ENCODE measurements at regions not wholly inside any gene's neighbourhood (a gene's known extent, or its start where the extent isn't known, plus 50 kb on each side); places are given as distances from the start of the nearest gene placed in this dataset.

DNA sequence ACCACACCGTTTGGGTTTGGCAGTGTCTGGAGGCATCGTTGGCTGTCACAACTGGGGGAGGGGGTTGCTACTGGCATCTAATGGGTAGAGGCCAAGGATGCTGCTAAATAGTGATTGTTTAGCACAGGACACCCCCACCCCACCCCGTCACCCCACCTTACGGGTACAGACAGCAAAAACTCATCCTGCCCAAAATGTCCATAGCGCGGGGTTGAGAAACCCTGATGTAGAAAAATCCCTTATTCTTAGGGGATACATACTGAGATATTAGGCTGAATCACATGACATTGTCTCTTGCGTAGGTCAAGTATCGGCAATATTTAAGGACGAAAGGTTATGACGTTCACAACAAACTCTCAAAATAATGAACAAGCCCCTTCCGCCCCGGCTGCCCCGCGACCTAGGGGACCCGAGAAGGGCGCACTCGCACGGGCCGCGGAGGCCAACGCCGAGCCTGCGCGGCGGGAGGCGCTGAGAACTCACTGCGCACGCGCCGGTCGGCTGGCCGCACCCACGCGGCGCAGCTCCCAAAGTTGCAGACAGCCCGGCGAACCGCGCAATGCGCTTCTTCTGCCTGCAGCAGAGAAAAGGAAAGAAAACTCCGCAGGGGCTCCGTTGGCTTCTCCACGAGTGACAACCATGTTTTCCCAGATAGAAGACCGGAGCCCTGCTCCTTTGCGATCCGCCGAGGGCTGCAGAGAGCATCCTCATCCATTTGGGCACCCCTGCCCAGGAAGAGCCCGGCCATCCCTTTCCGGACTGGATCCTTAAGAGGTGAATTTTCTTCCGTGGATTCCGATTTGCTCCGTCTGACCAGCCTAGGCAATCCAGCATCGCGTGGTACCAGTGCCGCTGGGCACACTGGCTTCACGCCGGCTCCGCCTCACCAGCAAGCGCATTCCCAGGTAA is 136.8 kb upstream of the CCDC54 start:
- Histone ChIP-seq H3K36me3 (ENCODE audit: control insufficient read depth, insufficient read depth, low read length) (no peaks in the 10 kb centered on the region), H3K27me3 (ENCODE audit: control insufficient read depth, insufficient read depth, low read length) (peaks cover 15% of the 10 kb centered on the region), H3K4me1 (ENCODE audit: control insufficient read depth, insufficient read depth, low read length) (no peaks in the 10 kb centered on the region), H3K4me3 (ENCODE audit: low read depth, low read length) (peak overlapping the region; percentile 86), H3K9me3 (ENCODE audit: control insufficient read depth, insufficient read depth, low read length) (no peaks in the 10 kb centered on the region), H3K9ac (ENCODE audit: low read depth, low read length) (peak overlapping the region; percentile 28)

DNA sequence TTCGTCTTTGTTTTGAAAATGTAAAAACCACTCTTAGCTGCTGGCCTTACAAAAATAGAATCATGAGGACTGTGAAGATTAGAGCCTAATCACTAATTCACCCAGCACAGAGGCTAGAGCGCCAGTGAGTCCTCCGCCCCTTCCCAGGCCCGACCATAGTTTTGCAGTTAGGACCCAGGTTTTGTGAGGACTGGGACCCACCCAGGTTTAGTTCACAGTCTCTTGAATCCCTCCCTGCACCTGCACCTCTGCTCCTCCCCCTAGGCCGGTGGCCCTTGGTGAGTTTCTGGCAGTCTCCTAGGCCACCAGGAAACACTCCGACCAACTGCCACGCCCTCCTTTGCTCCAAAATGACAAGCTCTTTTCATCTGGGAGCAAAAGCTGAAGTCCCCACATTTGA is 136.0 kb upstream of the CCDC54 start:
- Histone ChIP-seq H3K36me3 (ENCODE audit: control insufficient read depth, insufficient read depth, low read length) (no peaks in the 10 kb centered on the region), H3K27me3 (ENCODE audit: control insufficient read depth, insufficient read depth, low read length) (peaks cover 15% of the 10 kb centered on the region), H3K9me3 (ENCODE audit: control insufficient read depth, insufficient read depth, low read length) (no peaks in the 10 kb centered on the region), H3K9ac (ENCODE audit: low read depth, low read length) (peak overlapping the region; percentile 28), H3K4me3 (ENCODE audit: low read depth, low read length) (peak overlapping the region; percentile 86), H3K4me1 (ENCODE audit: control insufficient read depth, insufficient read depth, low read length) (no peaks in the 10 kb centered on the region)

DNA sequence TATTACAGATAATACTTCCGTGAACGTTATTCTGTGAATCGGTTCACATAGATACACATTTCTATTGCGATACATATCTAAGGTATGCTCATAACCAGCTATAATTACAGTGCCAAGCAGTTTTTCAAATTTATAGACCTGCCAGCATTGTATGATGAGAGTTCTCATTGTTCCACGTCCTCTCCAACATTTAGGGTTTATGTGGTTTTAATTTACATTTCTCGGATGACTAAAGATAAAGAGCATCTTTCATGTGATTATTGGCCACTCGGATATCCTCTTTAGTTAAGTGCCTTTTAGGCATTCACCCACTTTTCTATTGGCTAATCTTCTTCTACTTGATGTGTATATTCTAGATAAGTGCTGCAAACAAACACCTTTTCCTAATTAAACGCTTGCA is 134.7 kb upstream of the CCDC54 start:
- Histone ChIP-seq H3K4me3 (ENCODE audit: low read depth, low read length) (no peak overlapping the region), H3K9me3 (ENCODE audit: control insufficient read depth, insufficient read depth, low read length) (no peaks in the 10 kb centered on the region), H3K4me1 (ENCODE audit: control insufficient read depth, insufficient read depth, low read length) (no peaks in the 10 kb centered on the region), H3K36me3 (ENCODE audit: control insufficient read depth, insufficient read depth, low read length) (no peaks in the 10 kb centered on the region), H3K9ac (ENCODE audit: low read depth, low read length) (no peak overlapping the region), H3K27me3 (ENCODE audit: control insufficient read depth, insufficient read depth, low read length) (peaks cover 15% of the 10 kb centered on the region)

DNA sequence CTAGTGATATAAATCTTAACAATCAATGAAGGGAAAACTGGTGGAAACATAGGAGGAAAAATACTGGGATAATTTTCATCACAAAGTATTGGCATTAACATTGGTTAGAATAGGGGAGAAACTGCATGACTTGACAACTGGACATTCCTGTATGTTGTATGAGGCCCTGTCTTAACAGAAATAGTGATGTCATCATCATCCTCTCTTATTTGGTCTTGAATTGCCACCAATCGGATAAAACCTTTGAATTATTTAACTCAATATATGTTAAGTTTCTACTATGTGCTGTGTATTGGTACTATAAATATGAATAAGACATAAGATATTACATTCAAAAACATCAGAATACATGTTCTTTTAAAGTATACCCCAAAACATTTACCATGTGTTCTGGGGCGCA is 130.1 kb upstream of the CCDC54 start:
- Histone ChIP-seq H3K9ac (ENCODE audit: low read depth, low read length) (no peak overlapping the region), H3K27me3 (ENCODE audit: control insufficient read depth, insufficient read depth, low read length) (no peaks in the 10 kb centered on the region), H3K4me1 (ENCODE audit: control insufficient read depth, insufficient read depth, low read length) (no peaks in the 10 kb centered on the region), H3K4me3 (ENCODE audit: low read depth, low read length) (no peak overlapping the region), H3K36me3 (ENCODE audit: control insufficient read depth, insufficient read depth, low read length) (no peaks in the 10 kb centered on the region), H3K9me3 (ENCODE audit: control insufficient read depth, insufficient read depth, low read length) (no peaks in the 10 kb centered on the region)

DNA sequence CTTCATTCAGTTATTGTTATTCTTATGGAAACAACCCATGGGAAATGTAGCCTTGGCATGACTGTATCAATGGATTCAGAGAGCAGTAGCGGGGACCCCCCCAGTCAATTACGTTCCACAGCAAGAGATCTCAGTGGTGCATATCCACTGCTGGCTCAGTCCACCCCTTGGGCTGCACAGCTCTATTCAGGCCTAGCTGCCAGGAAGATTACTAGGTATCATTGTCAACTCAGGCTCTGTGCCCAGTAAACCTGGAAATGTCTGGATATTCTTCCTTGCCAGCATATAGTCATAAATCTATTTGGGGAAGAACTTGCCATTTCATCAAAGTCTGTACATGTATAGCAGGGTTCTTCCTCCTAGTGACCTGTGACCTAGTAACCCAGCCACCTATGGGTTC is 128.1 kb upstream of the CCDC54 start:
- Histone ChIP-seq H3K9me3 (ENCODE audit: control insufficient read depth, insufficient read depth, low read length) (no peaks in the 10 kb centered on the region), H3K4me3 (ENCODE audit: low read depth, low read length) (no peak overlapping the region), H3K27me3 (ENCODE audit: control insufficient read depth, insufficient read depth, low read length) (no peaks in the 10 kb centered on the region), H3K4me1 (ENCODE audit: control insufficient read depth, insufficient read depth, low read length) (no peaks in the 10 kb centered on the region), H3K9ac (ENCODE audit: low read depth, low read length) (no peak overlapping the region), H3K36me3 (ENCODE audit: control insufficient read depth, insufficient read depth, low read length) (no peaks in the 10 kb centered on the region)

DNA sequence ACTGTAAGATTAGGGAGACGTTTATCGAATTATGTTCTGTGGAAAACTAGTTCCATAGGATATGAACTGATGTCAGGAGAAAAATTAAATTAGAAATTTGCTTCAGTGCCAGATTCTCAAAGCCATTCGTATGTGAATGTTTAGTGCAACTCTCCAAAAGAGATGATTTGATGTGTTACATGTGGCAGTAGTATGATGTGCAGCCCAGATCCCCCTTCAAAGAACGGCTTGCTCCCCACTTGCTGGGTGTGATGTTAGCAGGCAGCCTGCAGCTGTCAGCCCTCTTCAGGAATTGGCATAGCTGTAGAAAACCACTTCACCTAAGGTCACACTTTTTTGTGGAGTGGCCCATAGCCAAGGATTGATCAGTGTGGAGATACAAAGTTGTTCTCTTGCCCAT is 127.0 kb upstream of the CCDC54 start:
- Histone ChIP-seq H3K4me3 (ENCODE audit: low read depth, low read length) (no peak overlapping the region), H3K9me3 (ENCODE audit: control insufficient read depth, insufficient read depth, low read length) (no peaks in the 10 kb centered on the region), H3K9ac (ENCODE audit: low read depth, low read length) (no peak overlapping the region), H3K27me3 (ENCODE audit: control insufficient read depth, insufficient read depth, low read length) (no peaks in the 10 kb centered on the region), H3K4me1 (ENCODE audit: control insufficient read depth, insufficient read depth, low read length) (no peaks in the 10 kb centered on the region), H3K36me3 (ENCODE audit: control insufficient read depth, insufficient read depth, low read length) (no peaks in the 10 kb centered on the region)

DNA sequence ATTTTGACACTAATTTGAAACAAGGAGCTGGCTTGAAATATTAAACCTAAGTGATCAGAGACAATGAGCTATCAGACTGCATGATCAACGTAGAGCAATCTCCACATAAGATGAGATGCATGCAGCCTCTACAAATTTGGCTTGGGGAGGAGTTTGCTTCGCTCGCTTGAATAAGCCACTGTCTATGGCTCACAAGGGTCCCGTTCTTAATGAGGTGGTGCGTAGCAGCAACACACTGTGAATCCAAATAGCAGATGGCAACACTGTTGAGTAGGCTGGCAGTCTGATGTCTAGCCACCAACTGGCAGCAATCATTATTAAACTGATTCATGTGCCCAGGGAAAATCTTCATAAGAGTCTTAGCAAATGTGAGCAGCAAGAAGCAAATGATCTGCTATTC is 125.4 kb upstream of the CCDC54 start:
- no peak overlapping the region for H3K4me3 ChIP-seq (ENCODE audit: low read depth, low read length)
- H3K4me1 ChIP-seq (ENCODE audit: control insufficient read depth, insufficient read depth, low read length), result no peaks in the 10 kb centered on the region
- H3K27me3 ChIP-seq (ENCODE audit: control insufficient read depth, insufficient read depth, low read length), result no peaks in the 10 kb centered on the region
- H3K9me3 ChIP-seq (ENCODE audit: control insufficient read depth, insufficient read depth, low read length), result no peaks in the 10 kb centered on the region
- H3K9ac ChIP-seq (ENCODE audit: low read depth, low read length), result no peak overlapping the region
- no peaks in the 10 kb centered on the region for H3K36me3 ChIP-seq (ENCODE audit: control insufficient read depth, insufficient read depth, low read length)

DNA sequence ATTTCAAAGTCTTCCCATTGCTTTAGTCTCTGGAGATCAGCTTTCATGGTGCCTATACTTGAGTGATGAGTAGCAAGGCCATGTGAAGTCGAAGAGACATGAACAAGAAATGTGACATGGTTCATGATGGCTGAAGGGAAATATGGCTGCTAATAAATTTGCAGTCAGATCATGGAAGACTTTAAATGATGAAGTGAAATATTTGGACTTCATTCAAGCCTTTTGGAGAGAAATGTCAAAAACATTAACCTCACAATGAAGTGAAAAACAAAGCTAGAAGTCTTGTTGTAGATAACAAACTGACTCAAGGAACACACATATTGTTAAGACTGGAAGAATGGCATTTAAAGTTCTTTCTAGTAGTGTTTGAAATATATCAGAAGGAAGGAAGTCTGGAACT is 120.3 kb upstream of the CCDC54 start:
- H3K4me3 ChIP-seq (ENCODE audit: low read depth, low read length), result no peak overlapping the region
- H3K9ac ChIP-seq (ENCODE audit: low read depth, low read length), result no peak overlapping the region
- no peaks in the 10 kb centered on the region for H3K27me3 ChIP-seq (ENCODE audit: control insufficient read depth, insufficient read depth, low read length)
- no peaks in the 10 kb centered on the region for H3K36me3 ChIP-seq (ENCODE audit: control insufficient read depth, insufficient read depth, low read length)
- no peaks in the 10 kb centered on the region for H3K9me3 ChIP-seq (ENCODE audit: control insufficient read depth, insufficient read depth, low read length)
- no peaks in the 10 kb centered on the region for H3K4me1 ChIP-seq (ENCODE audit: control insufficient read depth, insufficient read depth, low read length)

DNA sequence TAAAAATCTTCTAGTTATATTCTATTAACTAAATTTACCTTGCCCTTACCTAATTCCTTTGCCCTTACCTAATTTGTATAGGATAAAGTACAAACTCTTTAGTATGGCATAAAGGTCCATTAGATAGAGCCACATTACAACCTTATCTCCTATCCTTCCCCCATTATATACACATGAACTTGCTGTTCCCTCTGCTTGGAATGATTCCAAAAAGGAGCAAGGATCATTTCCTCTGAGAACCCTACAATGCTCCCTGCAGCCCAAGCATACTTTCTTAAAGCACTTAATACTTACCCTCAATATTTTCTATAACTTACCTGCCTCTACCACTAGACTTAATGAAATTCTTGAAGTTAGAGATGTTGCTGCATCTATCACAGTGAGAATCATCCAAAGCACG is 118.9 kb upstream of the CCDC54 start:
- H3K36me3 ChIP-seq (ENCODE audit: control insufficient read depth, insufficient read depth, low read length), result no peaks in the 10 kb centered on the region
- H3K9me3 ChIP-seq (ENCODE audit: control insufficient read depth, insufficient read depth, low read length), result no peaks in the 10 kb centered on the region
- no peaks in the 10 kb centered on the region for H3K4me1 ChIP-seq (ENCODE audit: control insufficient read depth, insufficient read depth, low read length)
- H3K4me3 ChIP-seq (ENCODE audit: low read depth, low read length), result no peak overlapping the region
- no peaks in the 10 kb centered on the region for H3K27me3 ChIP-seq (ENCODE audit: control insufficient read depth, insufficient read depth, low read length)
- H3K9ac ChIP-seq (ENCODE audit: low read depth, low read length), result no peak overlapping the region

DNA sequence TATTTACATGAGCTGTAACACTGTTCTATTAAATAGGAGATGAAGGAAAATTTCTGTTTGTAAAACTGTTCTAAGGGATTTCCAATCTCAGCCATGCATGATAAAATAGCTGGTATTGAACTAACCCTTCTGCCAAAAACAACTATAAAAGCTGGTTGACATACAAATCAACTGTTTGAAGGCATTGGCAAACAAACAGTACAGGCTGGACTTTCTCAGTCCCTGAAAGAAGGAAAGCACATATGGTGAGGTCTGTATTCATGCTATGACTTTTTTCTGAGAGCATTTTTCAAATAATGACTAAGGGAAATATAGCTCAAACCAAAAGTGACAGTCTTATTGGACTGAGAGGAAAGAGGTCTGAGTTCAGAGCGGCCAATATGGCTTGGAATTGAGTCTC is 117.0 kb upstream of the CCDC54 start:
- Histone ChIP-seq H3K9me3 (ENCODE audit: control insufficient read depth, insufficient read depth, low read length) (no peaks in the 10 kb centered on the region), H3K36me3 (ENCODE audit: control insufficient read depth, insufficient read depth, low read length) (no peaks in the 10 kb centered on the region), H3K27me3 (ENCODE audit: control insufficient read depth, insufficient read depth, low read length) (no peaks in the 10 kb centered on the region), H3K4me1 (ENCODE audit: control insufficient read depth, insufficient read depth, low read length) (peaks cover 5% of the 10 kb centered on the region), H3K4me3 (ENCODE audit: low read depth, low read length) (no peak overlapping the region), H3K9ac (ENCODE audit: low read depth, low read length) (no peak overlapping the region)

DNA sequence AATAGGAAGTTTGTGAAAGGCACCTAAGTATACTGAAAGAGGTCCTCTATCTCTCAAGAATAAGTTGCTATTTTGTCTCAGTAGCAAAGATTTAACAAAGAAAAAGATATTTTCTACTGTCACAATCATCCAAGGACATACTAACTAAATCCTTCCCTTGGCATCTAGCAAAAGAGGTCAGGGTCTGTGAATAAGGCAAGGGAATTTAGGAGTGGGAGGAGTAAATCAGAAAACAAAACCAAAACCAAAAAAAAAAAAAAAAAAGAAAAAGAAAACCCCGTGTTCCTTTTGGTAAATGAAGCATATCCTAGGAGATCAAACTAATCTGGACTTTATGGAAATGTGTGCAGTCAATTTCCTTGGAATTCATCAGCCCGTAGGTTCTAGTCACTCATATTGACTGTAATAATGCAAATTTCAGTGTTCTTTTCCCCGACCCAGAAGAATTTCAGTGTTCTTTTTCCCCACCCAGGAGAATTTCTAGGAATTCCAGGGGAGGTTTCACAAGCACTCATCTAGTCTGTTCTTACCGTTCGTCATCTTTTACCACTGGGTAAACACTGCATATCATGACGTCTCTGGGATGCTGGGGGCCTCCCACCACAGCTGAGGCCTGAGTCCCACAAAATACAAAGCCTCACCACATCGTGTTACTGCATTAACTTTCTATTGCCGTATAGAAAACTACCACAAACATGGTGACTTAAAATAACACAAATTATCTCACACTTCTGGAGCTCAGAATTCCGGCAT is 113.8 kb upstream of the CCDC54 start:
- H3K4me3 ChIP-seq (ENCODE audit: low read depth, low read length), result no peak overlapping the region
- H3K9ac ChIP-seq (ENCODE audit: low read depth, low read length), result no peak overlapping the region
- no peaks in the 10 kb centered on the region for H3K27me3 ChIP-seq (ENCODE audit: control insufficient read depth, insufficient read depth, low read length)
- H3K36me3 ChIP-seq (ENCODE audit: control insufficient read depth, insufficient read depth, low read length), result no peaks in the 10 kb centered on the region
- H3K9me3 ChIP-seq (ENCODE audit: control insufficient read depth, insufficient read depth, low read length), result no peaks in the 10 kb centered on the region
- peaks cover 5% of the 10 kb centered on the region for H3K4me1 ChIP-seq (ENCODE audit: control insufficient read depth, insufficient read depth, low read length)

DNA sequence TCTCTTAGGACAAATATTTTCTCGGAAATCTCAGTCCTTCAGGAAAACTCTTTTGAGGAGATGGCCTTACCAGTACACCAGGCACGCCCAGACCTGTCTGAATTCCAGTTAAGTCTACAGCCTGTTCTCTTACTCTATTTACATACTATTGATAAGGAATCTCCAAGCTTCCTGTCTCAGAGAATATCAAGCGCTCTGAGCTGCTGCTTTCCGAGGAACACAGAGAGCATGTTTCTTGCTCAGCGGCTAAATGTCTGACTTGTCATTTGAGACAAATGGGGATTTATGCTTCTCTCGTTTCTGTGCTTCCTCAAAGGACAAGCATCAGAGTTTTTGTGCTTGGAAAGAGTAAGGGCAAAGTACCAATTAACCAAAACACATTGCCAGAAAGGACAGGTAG is 112.4 kb upstream of the CCDC54 start:
- H3K4me1 ChIP-seq (ENCODE audit: control insufficient read depth, insufficient read depth, low read length), result peaks cover 5% of the 10 kb centered on the region
- H3K9ac ChIP-seq (ENCODE audit: low read depth, low read length), result no peak overlapping the region
- no peaks in the 10 kb centered on the region for H3K9me3 ChIP-seq (ENCODE audit: control insufficient read depth, insufficient read depth, low read length)
- H3K4me3 ChIP-seq (ENCODE audit: low read depth, low read length), result no peak overlapping the region
- no peaks in the 10 kb centered on the region for H3K27me3 ChIP-seq (ENCODE audit: control insufficient read depth, insufficient read depth, low read length)
- H3K36me3 ChIP-seq (ENCODE audit: control insufficient read depth, insufficient read depth, low read length), result no peaks in the 10 kb centered on the region

All from iPS-15b (cell line).